Adrenal gland (tissue), 5 donors: ENCODE measurements at regions not wholly inside any gene's neighbourhood (a gene's known extent, or its start where the extent isn't known, plus 50 kb on each side); places are given as distances from the start of the nearest gene placed in this dataset.

Experiments
- POLR2A ChIP-seq, 2 donors: fragments of 450-650 bp; IDR thresholded peaks; one replicate each; pipeline ENCODE4 v1.6.1; 2017; ENCODE audit warnings: antibody characterized with exemption in 2 of 2, mild to moderate bottlenecking in 2 of 2, moderate library complexity in 1 of 2
- TF ChIP-seq, protein P1 (sequence below), 6 experiments: fragments of 450-650 bp in 4 of 6; fragments of 200-600 bp in 2 of 6; sonication (generic) in 1 of 6; IDR thresholded peaks; 1 replicate in 5 of 6; 2 replicates in 1 of 6; pipeline versions ENCODE4 v1.5.1 to v1.8.0; 2016 to 2021; ENCODE audit warnings: antibody characterized with exemption in 6 of 6, mild to moderate bottlenecking in 2 of 6, moderate library complexity in 1 of 6
- donor health status: DM: no; HTN: no; CAD: no.

DNA sequence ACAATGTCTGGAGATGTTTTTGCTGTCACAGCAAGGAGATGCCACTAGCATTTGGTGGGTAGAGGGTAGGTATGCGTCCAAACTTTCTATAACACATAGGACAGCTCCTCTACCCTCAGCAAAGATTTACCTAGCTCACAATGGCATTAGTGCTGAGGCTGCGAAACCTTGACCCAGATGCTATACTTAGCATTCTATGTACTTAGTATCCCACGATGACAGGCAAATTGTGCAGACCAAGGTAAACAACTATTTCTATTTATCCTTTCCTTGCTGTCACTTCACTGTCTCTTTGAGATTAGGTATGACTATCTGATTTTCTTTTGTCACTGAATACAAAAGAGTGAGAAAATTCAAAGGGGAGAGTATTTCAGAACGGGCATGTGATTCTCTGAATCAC is 265.2 kb upstream of the ZNF385D start:
- TF ChIP-seq POLR2A (IDR thresholded peaks at IDR 0.05), result no peak
- TF ChIP-seq, protein P1, sequence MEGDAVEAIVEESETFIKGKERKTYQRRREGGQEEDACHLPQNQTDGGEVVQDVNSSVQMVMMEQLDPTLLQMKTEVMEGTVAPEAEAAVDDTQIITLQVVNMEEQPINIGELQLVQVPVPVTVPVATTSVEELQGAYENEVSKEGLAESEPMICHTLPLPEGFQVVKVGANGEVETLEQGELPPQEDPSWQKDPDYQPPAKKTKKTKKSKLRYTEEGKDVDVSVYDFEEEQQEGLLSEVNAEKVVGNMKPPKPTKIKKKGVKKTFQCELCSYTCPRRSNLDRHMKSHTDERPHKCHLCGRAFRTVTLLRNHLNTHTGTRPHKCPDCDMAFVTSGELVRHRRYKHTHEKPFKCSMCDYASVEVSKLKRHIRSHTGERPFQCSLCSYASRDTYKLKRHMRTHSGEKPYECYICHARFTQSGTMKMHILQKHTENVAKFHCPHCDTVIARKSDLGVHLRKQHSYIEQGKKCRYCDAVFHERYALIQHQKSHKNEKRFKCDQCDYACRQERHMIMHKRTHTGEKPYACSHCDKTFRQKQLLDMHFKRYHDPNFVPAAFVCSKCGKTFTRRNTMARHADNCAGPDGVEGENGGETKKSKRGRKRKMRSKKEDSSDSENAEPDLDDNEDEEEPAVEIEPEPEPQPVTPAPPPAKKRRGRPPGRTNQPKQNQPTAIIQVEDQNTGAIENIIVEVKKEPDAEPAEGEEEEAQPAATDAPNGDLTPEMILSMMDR (IDR thresholded peaks at IDR 0.05), result no peak
